ENCODE measurements at regions not wholly inside any gene's neighbourhood (a gene's known extent, or its start where the extent isn't known, plus 50 kb on each side); places are given as distances from the start of the nearest gene placed in this dataset.
"Not testable (repeated sequence)": the region's sequence is repeated elsewhere in the genome, so short reads cannot be mapped to it uniquely, and the experiment has no call there.

DNA sequence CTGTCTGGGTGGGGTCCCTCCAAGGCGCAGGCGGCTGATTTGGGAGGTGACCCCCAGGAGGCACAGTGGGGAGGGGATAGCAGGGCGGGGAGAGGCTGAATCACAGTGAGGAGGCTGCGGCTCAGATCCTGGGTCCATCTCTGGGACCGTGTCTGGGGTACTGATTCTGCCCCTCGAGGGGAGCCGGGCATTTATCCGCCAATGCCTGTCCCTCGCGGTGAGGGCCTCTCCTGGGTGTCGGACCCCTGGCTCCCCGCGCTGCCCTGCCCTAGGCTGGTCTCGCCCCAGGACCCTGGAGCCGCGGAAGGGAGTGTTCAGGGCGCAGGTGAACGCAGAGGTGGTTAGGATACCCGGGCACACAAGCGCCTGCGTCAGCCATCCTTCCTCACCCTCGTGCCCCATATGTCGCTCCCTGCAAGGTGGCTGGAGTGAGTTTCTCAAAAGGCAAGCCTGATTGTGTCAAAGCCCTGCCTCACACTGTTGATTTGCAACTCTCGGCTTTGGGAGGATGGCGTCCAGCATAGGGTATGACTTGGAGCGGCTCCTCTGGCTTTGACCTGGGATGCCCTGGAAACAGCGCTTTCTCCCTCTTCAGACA, 530.9 kb downstream of the PTPRU start:
- DNase-seq: no peak

GRCh38 chr1:29762635-29763034, 526.3 kb downstream of the PTPRU start:
- DNase-seq: no peak

DNA sequence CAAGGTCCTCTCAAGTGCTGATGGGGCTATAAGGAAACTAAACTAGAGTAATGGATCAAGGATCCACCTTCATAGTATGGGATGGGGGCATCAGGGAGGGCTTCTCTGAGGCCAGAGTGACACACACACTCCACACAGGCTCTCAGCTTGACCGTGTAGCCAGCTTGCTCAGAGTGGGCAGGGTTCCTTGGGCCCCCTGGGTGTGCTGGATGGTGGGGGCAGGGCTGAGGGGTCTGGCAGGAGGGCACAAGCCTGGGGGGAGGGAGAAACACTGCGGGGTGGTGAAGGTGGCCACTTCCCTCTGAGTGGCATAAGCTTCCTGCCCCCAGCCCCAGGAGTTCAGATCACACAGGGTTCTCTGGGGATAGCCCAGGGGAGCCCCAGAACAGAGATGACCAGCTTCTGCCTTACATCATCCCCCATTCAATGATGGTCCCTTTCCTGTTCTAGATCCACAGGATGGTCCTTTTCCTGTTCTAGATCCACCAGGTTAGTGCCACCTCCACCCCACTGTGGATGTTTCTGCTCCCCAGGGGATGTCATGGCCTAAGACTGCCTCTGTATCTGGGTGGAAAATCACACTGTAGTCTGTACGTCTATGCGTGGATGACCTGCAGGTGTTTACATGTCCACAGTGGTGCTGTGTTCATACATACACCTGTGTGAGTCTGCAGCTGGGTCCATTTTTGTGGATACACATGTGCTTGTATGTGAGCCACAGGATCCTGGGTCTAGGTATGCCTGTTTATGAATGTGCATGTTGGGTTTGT, 525.0 kb downstream of the PTPRU start:
- DNase-seq: no peak

DNA sequence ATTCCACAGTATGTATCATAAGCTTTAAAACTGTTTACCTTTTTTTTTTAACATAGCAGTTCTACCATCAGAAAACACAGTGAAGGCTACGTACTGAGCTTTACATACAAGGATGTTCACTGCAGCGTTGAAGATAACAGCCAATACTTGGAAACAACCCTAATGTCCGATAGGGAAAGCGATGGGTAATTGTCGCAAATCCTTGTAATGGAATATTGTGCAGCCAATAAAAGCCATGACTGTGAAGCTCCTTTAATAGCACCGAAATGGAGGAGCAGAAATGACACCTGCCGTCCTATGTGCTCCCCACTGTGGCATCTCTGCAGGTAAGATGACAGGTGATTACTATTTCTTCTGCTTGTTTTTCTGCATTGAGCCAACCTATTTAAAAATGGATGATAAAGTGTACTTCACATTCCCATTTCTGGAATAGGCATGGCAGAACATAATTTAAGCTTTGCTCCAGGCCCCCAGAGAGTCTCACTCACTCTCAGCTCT, 523.8 kb downstream of the PTPRU start:
- no peak for DNase-seq

- DNase-seq: no peak
These were observed 522.6 kb downstream of the PTPRU start for GRCh38 chr1:29758781-29759499.

- DNase-seq: no peak
These were observed 521.8 kb downstream of the PTPRU start for GRCh38 chr1:29757866-29758780.

DNA sequence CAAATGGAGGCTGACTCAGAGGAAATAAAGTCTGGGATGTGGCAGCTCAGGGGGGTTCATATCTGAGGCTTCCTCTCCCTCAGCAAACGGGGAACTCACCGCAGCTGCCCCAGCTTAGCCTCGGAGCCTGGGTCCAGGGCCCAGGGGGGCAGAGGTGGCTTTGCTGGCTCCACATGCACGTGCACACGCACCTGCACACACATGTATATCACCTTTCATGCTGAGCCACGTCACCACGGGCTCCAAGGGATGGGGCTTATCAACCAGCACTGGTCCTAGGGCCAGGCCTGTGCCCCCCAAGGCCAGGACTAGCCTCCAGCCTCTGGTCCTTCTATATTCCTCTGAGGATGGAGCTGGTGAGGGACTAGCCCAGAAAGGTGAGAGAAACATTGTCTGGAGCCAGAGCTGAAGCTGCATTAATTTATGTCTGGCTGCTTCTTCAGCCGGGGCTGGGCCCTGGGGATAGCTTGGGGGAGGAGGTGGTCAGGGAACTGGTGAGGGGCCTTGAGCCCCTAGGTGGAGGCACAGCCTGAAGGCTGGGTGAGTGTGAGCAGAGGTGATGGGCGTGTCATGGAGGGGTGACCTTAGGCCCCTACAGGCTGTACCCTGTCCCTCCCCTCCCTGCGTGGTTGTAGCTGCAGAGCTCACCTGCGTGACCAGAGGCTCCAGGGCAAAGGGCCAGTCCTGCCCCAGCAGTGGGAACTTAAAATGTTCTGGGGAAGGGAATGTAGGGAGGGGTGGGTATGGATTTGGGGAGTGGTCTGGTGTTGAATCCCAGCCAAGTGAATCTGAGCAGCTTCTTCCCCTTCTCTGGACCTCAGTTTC, 520.8 kb downstream of the PTPRU start:
- no peak for DNase-seq

GRCh38 chr1:29756498-29756897, 520.2 kb downstream of the PTPRU start:
- DNase-seq: no peak

- DNase-seq: no peak
These were observed 519.8 kb downstream of the PTPRU start for GRCh38 chr1:29756085-29756484.

- not testable (repeated sequence) for DNase-seq
These were observed 519.2 kb downstream of the PTPRU start for GRCh38 chr1:29755412-29756015.

GRCh38 chr1:29754573-29755375, 518.5 kb downstream of the PTPRU start:
- DNase-seq: no peak

DNA sequence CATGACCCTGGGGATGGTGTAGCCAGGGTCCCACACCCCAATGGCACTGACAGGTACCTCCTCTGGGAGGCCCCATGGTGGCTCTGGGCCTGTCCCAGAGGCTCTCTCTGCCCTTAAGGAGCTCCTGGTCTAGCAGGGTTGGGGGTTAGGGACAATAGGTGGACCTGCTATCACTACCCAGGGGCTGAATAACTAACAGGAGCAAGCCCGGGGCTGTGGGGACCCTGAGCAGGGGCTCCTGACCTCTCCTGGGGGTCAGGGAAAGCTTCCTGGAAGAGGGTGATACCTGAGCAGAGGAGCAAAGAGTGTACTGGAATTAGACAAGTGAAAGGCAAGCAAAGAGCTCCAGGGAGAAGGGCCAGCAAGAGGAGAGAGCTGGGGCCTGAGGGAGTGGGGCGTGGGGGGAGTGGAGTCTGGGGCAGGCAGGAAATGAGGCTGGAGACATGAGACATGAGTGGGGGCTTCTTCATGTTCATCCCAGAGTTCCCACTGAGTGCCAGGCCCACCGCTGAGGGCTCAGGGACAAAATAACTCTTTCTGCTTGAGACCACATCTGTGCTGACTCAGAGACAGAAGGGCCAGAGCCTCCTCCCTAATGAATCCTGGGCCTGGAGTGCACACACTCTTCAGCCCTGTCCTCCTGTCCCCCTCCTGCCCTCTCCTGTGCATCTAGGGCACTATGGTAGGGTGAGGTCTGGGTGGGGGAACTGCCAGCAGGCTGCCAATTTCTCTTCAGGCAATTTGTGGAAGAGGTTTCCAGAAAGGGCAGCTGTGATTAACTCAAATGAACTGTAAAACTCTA, 517.6 kb downstream of the PTPRU start:
- no peak for DNase-seq

DNA sequence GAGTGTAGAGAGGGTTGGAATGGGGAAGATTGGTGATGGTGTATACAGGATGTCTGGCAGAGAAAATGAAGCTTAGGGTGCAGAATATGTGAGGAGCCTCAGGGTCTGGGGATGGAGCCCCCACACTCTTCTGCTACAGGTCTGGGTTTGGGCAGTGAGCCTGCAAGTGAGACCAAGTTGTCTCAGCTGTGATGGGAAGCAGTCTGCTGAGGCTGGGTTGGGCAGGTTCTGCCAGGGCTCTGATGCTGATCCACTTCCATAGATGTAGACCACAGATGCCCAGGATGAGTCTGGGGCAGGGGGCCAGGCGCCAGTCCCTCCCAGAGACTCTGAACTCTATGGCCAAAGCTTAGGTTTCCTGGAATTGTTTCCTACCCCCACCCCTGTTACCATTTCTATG, 516.9 kb downstream of the PTPRU start:
- DNase-seq: no peak

DNA sequence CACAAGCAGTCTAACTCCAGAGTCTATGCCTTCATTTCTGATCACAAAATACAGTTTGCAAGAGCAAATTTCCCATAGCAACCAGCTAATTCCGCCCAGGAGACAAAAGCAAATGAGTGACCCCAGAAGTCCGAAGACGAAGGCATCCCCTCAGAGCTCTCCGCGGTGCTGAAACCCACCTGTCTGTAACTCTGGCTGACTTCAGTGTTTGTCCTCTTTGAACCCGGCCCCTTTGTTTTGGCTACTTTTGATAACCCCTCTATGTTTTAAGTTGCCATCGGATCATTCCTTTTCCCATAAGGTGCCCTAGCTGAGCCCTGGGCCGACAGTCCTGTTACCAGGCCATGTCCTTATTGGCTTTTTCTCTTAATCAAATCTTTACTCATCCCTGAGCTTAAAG, 515.8 kb downstream of the PTPRU start:
- DNase-seq: no peak

DNA sequence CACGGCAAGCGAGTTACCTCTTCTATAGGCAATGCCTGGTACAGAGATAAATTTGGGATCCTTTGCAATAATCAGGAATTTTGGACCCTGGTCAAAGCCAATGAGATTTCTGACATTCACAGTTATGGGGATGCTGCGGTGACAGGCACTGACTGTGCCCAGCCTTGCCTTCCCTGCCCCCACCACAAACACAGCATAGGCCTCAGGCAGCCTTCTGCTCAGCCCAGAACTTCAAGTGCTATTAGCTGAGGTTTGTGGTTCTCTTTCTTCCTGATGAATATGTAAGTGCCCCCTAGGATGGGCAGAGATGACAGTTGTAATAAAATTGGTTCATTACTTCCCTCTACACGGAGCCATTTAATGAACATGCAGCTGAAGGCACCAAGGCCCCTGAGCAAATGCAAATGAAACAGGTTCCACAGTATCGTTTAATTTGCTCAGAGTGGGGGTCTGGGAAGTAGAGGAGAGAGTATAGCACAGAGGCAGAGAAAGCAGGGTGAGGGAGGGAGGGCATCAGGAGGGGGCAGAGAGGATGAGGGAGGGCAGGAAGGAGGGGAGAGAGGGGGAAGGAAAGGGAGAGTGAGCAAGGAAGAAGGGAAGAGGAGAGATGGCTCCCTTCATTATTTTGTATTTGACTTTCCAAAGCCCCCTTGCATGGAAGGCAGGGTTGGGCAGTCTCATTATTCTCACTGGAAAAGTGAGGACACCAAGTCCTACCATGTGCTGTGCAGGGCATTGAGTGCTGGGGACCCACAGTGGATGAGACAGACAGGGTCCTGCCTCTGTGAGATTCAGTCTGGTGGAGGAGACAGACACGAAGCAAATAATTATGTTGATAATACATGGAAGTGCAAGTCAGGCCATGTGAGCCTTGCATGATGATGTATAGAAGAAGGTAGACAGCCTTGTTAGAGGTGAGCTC, 513.0 kb downstream of the PTPRU start:
- DNase-seq: no peak

DNA sequence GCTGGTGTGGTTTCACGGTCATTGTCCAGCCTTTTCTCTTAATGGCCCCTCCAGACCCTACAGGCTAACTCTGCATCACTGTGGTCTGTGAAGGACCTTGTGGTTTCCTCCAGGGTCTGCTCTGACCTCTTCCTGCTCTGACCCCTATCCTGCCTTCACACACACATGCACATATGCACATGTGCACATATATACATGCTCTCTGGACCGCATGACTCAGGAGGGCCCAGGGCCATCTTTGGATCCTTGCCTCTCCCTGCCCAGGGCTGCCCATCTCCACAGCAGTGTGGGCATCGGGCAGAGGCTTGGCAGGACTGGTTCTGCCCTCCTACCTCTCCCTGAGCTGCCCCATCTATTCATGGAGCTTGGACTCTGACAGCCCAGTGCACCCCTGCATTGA, 510.9 kb downstream of the PTPRU start:
- no peak for DNase-seq

DNA sequence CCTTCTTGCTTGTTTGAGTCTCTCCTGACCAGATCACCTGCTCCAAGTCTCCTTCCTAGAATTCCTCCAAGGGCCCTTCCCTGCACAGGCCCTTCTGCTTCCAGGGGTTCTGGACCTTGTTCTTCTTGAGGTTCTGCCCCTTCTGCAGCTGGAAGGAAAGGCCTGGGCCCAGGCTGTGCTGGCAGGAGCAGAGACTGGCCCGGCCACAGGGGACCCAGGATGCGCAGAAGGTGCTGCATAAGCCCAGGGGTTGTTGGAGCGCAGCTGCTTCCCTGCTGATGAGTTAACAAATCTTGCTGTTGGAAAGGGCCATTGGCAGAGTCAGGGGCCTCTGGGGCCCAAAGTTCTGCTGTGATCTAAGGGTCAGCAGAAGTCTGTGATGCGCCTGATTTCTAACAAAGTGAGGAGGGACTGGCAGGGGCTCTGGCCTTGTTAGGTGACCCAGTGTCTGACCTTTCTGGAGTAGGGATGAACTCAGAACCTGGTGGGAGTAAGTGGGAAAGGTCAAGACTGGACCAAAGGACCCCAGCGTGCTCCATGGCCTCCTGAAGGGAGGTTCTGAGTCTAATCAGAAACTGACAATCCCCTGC, 509.8 kb downstream of the PTPRU start:
- no peak for DNase-seq
